Activated CD4-positive, CD25-positive, alpha-beta regulatory T cell treated with anti-CD3 and anti-CD28 coated beads, Interleukin-2, amount 50 U/mL, for 16 hours (primary cell): ENCODE measurements at regions not wholly inside any gene's neighbourhood (a gene's known extent, or its start where the extent isn't known, plus 50 kb on each side); places are given as distances from the start of the nearest gene placed in this dataset.

ENCODE experiments used
- DNase-seq: peaks from one replicate; pipeline ENCODE4 v3.0.0-alpha.2; 2020; ENCODE audit warnings: low read depth, low spot score

DNA sequence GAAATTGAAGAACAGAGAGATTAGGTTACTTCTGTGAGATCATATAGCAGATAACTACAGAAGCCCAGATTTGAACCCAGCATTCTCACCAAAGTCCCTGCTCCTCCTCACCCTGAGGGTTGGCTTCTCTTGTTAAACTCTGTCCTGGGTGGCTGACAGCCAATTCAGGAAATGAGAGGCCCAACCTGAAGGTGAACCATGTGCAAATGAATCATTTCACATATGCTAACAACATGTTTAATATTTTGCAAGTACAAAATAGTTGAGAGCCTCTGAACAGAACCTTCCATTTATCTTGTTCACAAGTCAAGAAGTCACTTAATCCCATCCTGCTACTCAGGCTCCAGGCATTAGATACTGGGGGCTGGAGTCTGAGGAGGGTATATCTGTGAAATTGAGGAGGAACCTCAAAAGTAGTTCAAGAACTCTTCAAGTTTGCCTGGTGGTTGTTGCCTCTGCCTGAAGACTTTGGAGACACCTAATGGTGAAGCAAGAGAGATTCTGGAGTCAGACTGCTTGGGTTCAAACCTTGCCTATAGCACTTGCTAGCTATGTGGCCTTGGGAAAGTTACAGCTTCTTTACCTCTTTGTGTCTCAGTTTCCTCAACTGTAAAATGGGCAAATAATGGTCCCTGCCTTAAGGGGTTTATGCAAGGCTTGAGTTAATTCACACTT, 564.0 kb downstream of the PSAT1 start:
- no peak for DNase-seq

GRCh38 chr9:78863531-78863930, 566.6 kb downstream of the PSAT1 start:
- no peak for DNase-seq

DNA sequence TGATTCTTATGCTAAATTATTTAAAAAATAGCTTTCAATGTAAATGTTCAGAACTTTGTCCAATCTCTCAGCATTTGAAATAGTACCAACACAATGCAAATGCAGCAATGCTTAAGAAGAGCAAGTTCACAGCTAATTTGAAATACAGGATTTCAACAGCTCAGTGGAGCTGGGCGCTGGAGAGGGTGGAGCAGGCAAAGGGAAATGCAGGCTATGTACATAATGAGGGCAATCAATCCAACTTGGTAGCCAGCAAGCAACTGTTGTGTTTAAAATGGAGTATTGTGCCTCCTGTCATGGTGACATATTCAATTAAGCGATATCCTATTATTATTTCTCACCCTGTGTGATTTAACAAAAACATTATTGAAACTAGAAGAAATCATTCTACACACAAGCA, 568.8 kb downstream of the PSAT1 start:
- no peak for DNase-seq

GRCh38 chr9:78866207-78867132, 569.5 kb downstream of the PSAT1 start:
- no peak for DNase-seq

DNA sequence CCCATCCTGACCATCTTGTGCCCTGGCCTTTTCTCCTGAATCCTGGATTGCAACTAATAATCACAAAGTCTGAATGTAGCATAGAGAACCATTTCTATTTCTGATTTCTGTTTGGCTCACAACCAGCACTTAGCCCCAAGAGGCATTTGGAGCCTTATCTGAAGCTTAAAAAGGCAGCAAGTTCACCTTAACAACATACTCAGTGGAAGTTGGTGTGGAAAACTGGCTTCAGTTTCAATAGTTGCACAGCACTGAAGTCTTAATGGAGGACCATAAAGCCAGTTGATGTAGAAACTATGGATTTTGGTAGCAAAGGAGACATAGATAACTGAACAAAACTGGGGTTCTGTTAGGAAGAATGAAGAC, 574.1 kb downstream of the PSAT1 start:
- no peak for DNase-seq

DNA sequence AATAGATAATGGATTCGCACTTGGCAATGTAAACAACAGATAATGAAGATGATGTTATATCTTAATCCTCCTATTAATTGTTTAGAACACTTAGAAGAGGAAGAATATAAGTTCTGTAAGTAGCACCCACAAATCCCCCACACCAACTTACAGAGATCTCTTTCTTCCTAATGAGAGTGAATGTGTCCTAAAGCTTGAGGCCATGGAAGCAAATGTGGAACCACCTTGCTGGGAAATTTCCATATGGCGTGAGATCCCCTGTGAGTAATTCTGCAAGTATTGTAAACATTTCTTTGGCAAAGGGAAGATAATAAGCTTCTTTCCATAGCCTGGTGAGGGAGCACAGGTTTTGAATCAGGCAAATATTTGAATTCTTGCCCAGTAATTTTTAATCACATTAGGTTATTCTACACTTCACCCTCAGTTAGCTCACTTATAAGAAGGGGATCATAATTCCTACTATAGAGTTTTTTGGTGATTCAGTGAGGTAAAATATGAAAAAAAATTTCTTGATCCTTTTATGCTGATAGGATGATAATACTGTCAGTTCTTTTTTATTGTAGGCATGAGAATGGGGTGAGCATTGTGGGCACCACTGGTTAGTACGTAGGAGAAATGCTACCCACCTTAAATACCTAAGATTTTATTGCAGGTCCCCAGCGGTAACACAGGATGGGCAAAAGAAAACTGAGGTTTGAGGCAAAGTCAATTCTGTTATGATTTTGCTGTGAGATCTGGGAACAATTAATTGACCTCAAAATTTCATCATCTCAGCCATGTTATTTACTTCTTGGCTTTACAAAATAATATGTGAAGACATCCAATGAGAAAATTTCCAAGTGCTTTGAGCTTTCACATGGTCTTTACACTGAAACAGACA, 574.8 kb downstream of the PSAT1 start:
- DNase-seq: no peak

DNA sequence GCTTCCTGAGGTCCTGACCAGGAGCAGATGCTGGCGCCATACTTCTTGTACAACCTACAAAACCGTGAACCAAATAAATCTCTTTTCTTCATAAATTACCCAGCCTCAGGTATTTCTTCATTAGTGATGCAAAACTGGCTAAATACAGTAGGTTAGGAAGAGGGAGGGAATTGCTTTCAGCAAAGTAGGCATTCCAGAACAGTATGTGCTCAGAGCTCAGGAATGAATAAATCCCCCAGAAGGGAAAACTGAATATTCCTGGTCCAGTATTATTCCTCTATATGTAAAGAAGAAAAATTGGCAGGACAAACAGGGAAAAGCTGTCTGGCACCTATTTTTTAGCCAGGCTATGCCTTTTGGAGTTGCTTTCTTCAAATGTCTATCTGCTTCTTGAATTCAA, 577.1 kb downstream of the PSAT1 start:
- no peak for DNase-seq

GRCh38 chr9:78879324-78880100, 582.6 kb downstream of the PSAT1 start:
- no peak for DNase-seq

DNA sequence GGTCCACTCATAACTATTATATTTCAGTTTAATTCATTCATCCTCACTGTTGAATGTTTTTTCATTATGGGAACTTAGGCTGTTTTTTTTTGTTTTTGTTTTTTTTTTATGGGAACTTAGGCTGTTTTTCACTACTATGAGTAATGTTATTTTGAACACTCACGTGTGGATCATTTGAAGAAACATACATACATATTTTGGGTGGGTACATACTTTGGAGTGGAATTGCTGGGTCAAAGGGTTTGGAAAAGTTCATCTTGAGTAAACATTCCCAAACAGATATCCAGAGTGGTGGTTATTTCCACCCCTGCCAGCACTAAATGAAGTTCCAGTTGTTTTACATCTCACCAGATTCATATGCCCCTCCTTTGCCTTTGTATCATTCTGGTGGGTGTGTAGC, 584.4 kb downstream of the PSAT1 start:
- no peak for DNase-seq

GRCh38 chr9:78882481-78882880, 585.6 kb downstream of the PSAT1 start:
- DNase-seq: no peak

DNA sequence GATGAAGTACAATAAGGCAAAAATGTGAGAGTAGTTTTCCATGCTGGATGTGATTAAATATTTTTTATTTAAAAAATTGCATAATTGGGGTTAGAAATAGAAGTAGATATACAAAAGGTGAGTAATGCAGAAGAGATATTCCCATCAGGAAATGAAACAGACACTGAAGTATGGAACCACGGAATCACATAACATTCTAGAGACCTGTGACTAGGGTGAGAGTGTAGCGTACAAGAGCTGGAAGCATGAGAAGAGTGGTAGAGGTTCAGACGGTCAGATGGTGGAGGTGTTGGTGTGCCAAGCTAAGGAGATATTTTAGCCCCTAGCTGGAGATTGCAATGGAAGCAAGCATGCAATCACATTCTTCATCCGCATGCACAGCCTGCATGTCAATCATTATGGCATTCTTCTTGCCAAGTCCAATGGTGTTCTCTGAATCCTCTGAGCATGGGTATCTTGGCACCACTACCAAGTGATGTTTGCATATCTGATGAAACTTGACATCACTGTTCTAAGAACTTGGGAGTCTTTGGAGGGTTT, 587.8 kb downstream of the PSAT1 start:
- DNase-seq: no peak

DNA sequence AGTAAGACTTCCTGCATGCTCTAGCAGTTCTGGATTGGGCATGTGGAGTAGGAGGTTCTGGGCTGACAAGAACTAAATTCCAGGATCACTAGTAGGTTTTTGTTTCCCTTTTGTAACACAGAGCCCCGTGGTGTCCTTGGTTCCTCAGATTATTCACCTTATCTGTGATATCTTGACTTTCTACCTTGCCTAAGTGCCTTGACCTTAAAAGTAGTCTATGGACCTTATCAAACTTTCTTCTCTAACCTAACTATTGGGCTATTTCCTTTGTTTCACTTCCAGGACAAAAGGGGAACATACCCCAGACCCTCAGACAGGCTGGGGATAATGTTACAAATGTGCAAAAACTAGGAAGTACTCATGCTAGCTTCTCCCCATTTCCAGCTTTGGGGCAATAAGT, 595.3 kb downstream of the PSAT1 start:
- no peak for DNase-seq

DNA sequence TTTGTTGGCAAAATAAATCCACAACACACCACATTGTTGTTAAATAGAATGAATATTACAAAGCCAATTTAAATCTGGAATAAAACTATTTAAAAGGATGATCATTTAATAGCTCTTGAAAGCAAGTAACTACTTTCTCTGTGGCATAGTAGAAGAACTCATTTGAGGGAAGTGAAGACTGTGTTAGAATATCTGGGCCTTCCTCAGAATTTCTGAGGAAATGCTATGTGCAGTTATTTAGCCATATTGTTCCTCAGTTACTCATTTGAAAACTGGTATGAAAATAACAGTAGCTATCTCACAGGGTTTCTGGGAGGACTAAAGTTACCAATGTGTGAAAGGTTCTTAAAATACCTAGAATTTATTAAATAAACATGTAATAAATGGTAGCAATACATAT, 595.8 kb downstream of the PSAT1 start:
- no peak for DNase-seq

DNA sequence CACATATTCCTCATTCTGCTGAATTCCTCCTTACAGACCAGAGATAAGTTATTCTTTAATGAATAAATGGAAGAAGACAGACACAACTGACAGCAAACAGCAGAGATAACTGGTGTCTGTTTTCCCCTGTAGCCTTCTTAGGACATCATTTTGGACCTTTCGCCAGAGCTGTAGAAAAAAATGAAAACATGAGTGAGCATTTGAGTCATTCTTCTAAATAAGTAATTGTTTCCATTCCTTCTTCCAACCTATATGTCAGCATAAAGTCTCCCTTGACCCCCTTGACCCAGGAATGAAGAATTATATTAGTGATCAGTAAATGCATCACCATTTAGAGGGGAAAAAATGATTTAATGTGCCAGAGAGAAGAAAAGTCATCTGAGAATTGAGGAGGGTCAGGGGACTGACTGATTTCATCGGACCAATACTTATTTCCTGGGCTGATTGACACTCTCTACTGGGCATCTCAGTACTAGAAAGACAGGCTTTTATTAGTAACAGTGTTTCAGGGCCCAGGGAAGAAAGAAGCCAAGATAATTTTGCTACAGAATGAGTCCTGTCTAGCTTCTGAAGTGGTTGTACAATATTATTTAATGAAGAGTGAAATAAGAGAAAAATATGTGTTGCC, 597.0 kb downstream of the PSAT1 start:
- no peak for DNase-seq

GRCh38 chr9:78896479-78896878, 599.6 kb downstream of the PSAT1 start:
- DNase-seq: no peak

DNA sequence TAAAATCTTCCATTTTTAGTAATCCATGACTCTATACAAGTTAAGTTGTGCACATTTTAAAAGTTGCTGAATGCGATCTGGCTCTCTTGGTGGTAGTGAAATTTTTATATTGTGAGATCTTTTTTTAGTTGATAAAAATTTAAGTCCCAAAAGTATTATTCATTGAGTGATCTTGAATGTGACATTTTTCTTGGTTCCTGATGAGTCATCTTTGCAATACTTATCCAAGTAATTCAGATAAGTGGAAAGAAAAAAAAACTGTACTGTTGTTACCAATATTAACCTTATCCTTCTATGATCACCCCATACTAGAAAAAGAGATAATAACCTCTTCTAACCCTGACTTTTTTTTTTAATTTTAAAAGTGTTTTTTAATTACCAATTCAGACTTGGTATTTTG, 601.3 kb downstream of the PSAT1 start:
- DNase-seq: no peak

GRCh38 chr9:78899006-78899405, 602.1 kb downstream of the PSAT1 start:
- no peak for DNase-seq

GRCh38 chr9:78900500-78900899, 603.6 kb downstream of the PSAT1 start:
- no peak for DNase-seq

DNA sequence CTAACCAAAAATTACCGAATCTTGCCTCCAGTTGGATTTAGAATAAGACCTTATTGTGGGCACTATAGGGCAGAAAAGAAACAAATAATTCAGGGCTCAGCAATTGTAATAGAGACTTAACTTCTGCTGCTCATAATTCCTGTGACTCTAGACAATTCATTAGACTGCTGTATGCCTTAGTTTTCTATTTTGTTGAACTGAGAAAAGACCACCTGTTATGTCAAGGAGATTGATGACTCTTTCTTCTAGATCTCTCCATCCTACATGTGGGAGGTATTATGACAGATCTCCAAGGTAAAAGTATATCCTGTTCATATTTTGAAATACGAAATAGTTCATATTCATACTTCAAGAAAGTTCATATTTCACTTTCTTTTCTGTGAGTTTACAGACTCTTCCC, 605.1 kb downstream of the PSAT1 start:
- DNase-seq: no peak

DNA sequence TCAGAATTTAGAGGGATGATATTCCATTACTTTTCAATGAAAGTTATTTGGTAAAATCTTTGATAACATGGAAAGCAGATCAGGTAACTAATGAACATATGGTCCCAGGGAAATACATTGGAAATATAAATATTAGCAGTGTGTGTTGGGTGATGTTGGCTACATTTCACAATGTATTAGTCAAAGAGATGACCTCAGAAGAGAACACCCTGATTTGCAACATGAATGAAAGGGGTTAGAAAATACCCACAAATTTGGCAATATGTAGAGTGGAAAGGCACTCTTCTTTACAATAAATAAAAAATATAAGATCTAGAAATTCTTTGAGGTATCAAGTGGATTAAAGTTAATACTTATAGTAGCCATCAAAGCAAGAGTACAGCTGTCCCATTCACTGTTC, 606.7 kb downstream of the PSAT1 start:
- no peak for DNase-seq

DNA sequence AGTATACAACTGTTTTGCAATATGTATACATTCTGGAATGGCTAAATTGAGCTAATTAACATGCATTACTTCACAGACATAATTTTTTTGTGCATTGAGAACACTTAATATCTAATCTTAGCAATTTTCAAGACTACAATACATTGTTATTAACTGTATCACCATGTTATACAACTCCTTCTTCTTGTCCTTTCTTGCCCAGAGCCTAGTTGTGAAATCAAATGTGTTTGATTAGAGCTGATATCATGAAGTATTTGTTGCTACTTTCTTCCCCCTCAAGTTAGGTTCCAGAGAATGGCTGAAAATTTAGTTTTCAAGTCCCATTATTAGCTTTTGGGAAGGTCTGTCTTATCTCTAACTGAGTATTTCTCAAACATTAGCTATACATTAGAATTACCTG, 607.8 kb downstream of the PSAT1 start:
- DNase-seq: no peak
